Ectodermal cell (in vitro differentiated cells): ENCODE measurements at regions not wholly inside any gene's neighbourhood (a gene's known extent, or its start where the extent isn't known, plus 50 kb on each side); places are given as distances from the start of the nearest gene placed in this dataset.
"Not testable (repeated sequence)": the region's sequence is repeated elsewhere in the genome, so short reads cannot be mapped to it uniquely, and the experiment has no call there.

Experiments used
- H3K27ac ChIP-seq: 2 replicates; pipeline ENCODE4 v1.7.0; 2013; ENCODE audit warnings: mild to moderate bottlenecking, low read depth, low read length; ENCODE audit not compliant: insufficient read depth, poor library complexity, severe bottlenecking
- H3K27me3 ChIP-seq: 2 replicates; pipeline ENCODE4 v1.7.0; 2013; ENCODE audit warnings: mild to moderate bottlenecking, low read length; ENCODE audit not compliant: insufficient read depth, control insufficient read depth, poor library complexity, severe bottlenecking
- H3K36me3 ChIP-seq: one replicate; pipeline ENCODE4 v1.7.0; 2013; ENCODE audit warnings: low read length; ENCODE audit not compliant: control insufficient read depth, insufficient read depth
- H3K4me1 ChIP-seq: one replicate; pipeline ENCODE4 v1.7.0; 2013; ENCODE audit warnings: low read length; ENCODE audit not compliant: control insufficient read depth, insufficient read depth
- H3K4me3 ChIP-seq: 2 replicates; pipeline ENCODE4 v1.7.0; 2013; ENCODE audit warnings: low read depth, low read length, control low read depth; ENCODE audit not compliant: insufficient read depth
- H3K9me3 ChIP-seq: 2 replicates; pipeline ENCODE4 v1.7.0; 2013; ENCODE audit warnings: mild to moderate bottlenecking, low read length, moderate library complexity; ENCODE audit not compliant: control insufficient read depth
- WGBS, 2 experiments: methylation state at CpG; one replicate each; pipeline ENCODE4 v1.1.7; 2013; ENCODE audit warnings: missing lambda C conversion rate in 2 of 2; 5-methylcytosine and 5-hydroxymethylcytosine counted together

DNA sequence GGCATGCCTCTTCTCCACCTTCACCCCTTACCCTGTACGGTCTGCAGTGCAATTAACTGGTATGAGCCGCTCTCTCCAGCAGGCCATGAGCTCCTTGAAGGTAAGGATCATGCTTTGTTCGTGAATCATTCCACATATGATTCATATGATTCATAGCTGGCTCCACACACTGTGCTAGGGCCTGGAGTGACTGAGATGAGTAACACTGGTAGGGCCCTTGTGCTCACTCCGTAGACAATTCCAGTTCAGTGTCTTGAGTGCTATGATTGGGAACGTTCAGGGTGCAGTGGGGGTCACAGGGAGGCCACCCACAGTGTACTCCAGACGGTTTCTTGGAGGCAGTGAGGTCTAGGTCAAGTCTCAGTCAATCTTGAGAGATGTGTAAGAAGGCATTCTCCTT lies 239.8 kb downstream of the LMX1A start:
- Histone ChIP-seq H3K27me3 (peaks cover 50% of the 10 kb centered on the region), H3K4me3 (no peak overlapping the region), H3K9me3 (no peaks in the 10 kb centered on the region), H3K27ac (no peak overlapping the region), H3K36me3 (no peaks in the 10 kb centered on the region), H3K4me1 (peaks cover 13% of the 10 kb centered on the region)
- 89 to 93% methylated on average over 6 of the region's 6 CpGs for WGBS, 2 experiments

DNA sequence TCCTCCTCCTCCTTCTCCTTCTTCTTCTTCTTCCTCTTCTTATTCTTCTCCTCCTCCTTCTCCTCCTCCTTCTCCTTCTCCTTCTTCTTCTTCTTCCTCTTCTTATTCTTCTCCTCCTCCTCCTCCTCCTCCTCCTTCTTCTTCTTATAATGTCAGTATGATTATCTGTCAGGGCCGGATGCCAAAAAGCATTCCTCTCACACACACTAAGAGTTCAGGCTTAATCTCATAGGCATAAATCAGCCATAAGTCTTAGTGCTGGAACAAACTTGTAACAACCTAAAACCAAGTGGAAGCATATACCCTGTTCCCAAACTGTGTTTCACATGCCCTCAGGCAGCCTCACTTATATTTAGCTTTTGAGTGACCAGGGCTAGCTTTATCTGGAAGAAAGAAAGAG lies 240.3 kb downstream of the LMX1A start:
- H3K4me3 ChIP-seq, result no peak overlapping the region
- no peaks in the 10 kb centered on the region for H3K36me3 ChIP-seq
- H3K27me3 ChIP-seq, result peaks cover 50% of the 10 kb centered on the region
- peaks cover 13% of the 10 kb centered on the region for H3K4me1 ChIP-seq
- H3K9me3 ChIP-seq, result no peaks in the 10 kb centered on the region
- WGBS, 2 experiments, result 81 to 94% methylated on average over 1 of the region's 1 CpG
- no peak overlapping the region for H3K27ac ChIP-seq

DNA sequence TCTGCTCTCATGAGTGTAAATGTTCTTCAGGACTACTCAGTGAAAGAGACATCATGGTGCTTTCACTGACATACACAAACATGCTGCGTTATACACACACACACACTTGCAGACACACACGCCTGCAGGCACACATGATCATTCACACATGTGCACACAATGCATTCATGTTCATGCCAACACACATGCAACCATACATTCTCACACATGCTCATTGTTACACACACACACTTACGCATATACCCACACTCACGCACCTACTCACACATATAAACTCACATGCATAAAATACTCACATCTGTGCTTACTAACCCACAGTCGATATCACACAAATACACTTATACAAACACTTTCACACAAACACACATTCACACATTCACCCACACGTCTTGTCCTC lies 241.6 kb downstream of the LMX1A start:
- H3K36me3 ChIP-seq, result no peaks in the 10 kb centered on the region
- H3K27me3 ChIP-seq, result peaks cover 50% of the 10 kb centered on the region
- peaks cover 6% of the 10 kb centered on the region for H3K4me1 ChIP-seq
- 83 to 89% methylated on average over 6 of the region's 6 CpGs for WGBS, 2 experiments
- H3K4me3 ChIP-seq, result no peak overlapping the region
- no peak overlapping the region for H3K27ac ChIP-seq
- H3K9me3 ChIP-seq, result no peaks in the 10 kb centered on the region

DNA sequence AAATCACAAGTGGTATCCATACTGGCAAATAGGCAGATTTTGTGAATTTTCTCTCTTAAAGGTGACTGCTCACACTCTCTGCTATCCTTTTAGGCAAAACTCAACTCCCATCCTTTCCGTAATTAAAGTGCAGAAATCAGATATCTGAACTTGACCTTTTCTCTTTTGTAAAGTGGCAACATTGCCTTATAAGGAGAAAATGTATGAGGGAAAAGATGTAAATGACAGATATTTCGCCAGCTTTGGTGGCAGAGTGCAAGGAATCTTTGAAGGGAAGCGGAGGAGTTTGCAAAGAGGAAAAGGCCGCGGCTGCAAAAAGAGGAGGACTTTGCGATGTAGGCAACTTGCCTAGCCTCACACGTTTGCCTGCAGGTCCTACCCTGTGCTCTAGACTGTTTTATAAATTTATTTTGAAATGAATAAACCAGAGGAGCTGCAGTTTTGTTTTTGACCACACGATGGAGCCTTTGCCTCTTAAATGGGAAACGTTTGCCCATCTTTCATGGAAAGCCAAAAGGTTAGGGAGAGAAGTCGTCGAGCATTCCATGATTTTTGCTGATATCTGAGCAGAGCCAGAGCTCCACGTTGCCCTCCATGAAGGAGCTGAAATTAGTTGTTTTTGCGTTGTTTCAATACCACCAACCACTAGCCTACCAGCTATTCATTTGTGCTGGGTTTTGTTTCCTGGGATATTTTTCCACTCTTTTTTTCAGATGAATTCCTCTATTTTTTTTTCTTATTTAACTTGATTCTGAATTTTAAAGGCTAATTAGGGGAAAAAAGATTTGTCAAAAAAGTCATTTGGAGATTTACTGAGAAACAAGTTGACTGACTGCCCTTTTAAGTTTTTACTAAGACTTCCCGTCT lies 242.3 kb downstream of the LMX1A start:
- peaks cover 6% of the 10 kb centered on the region for H3K4me1 ChIP-seq
- no peaks in the 10 kb centered on the region for H3K9me3 ChIP-seq
- no peak overlapping the region for H3K4me3 ChIP-seq
- no peaks in the 10 kb centered on the region for H3K36me3 ChIP-seq
- WGBS, 2 experiments, result 32 to 35% methylated on average over 14 of the region's 14 CpGs
- H3K27me3 ChIP-seq, result peaks cover 46% of the 10 kb centered on the region
- no peak overlapping the region for H3K27ac ChIP-seq

DNA sequence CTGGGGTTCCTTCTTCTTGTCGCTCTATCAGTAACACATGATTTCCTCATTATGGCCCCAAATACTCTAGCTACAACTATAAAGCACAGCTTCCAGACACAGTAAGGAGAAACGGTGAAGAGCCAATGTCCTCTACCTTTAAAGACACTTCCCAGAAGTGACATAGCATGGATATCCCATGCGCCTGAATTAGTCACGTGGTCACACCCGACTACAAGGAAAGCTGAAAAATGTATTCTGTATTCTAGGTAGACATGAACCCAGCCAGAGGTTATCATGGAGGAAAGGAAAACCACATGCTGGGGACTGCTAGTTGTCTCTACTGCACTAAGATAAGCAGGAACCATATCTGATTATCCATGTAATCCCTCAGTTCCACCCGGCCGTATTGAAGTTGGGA lies 244.3 kb downstream of the LMX1A start:
- no peak overlapping the region for H3K4me3 ChIP-seq
- WGBS, 2 experiments, result 95 to 96% methylated on average over 7 of the region's 7 CpGs
- no peaks in the 10 kb centered on the region for H3K9me3 ChIP-seq
- no peaks in the 10 kb centered on the region for H3K36me3 ChIP-seq
- H3K4me1 ChIP-seq, result no peaks in the 10 kb centered on the region
- peaks cover 26% of the 10 kb centered on the region for H3K27me3 ChIP-seq
- H3K27ac ChIP-seq, result no peak overlapping the region

DNA sequence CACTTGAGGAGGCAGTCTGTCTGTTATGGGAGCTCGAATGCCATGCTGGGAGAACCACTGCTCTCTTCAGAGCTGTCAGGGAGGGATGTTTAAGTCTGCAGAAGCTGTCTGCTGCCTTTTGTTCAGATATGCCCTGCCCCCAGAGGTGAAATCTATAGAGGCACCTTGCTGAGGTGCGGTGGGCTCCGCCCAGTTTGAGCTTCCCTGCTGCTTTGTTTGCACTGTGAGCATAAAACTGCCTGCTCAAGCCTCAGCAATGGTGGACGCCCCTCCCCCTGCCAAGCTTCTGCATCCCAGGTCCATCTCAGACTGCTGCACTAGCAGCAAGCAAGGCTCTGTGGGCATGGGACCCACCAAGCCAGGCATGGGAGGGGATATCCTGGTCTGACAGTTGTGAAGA lies 247.5 kb downstream of the LMX1A start:
- no peaks in the 10 kb centered on the region for H3K4me1 ChIP-seq
- no peaks in the 10 kb centered on the region for H3K36me3 ChIP-seq
- no peak overlapping the region for H3K4me3 ChIP-seq
- H3K9me3 ChIP-seq, result no peaks in the 10 kb centered on the region
- no peak overlapping the region for H3K27ac ChIP-seq
- WGBS, 2 experiments, result 57 to 67% methylated on average over 4 of the region's 4 CpGs
- no peaks in the 10 kb centered on the region for H3K27me3 ChIP-seq

DNA sequence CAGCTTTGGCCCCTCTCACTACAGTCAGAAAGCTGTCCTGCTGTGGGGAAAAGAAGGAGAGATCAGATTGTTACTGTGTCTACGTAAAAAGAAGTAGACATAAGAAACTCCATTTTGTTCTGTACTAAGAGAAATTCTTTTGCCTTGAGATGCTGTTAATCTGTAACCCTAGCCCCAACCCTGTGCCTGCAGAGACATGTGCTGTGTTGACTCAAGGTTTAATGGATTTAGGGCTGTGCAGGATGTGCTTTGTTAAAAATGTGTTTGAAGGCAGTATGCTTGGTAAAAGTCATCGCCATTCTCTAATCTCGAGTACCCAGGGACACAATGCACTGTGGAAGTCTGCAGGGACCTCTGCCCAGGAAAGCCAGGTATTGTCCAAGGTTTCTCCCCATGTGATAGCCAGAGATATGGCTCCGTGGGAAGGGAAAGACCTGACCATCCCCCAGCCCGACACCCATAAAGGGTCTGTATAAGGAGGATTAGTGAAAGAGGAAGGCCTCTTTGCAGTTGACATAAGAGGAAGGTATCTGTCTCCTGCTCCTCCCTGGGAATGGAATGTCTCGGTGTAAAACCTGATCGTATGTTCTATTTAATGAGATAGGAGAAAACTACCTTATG lies 263.9 kb downstream of the LMX1A start:
- H3K9me3 ChIP-seq, H3K36me3 ChIP-seq, H3K27ac ChIP-seq, H3K4me3 ChIP-seq, H3K4me1 ChIP-seq, H3K27me3 ChIP-seq: not testable (repeated sequence)
- WGBS, 2 experiments, result 92 to 93% methylated on average over 6 to 7 of the region's 7 CpGs

DNA sequence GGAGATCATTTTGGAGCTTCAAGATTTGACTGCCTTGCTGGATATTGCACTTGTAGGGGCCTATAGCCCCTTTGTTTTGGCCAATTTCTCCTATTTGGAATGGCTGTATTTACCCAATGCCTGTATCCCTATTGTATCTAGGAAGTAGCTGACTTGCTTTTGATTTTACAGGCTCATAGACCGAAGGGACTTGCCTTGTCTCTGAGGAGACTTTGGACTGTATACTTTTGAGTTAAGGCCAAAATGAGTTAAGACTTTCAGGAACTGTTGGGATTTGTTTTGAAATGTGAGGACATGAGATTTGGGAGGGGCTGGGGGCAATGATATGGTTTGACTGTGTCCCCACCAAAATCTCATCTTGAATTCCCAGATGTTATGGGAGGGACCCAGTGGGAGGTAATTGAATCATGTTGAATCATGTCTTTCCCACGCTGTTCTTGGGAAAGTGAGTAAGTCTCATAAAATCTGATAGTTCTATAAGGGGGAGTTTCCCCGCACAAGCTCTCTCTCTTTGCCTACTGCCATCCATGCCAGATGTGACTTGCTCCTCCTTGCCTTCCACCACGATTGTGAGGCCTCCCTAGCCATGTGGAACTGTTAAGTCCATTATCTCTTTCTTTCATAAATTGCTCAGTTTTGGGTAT lies 276.1 kb downstream of the LMX1A start:
- Histone ChIP-seq H3K4me1 (no peaks in the 10 kb centered on the region), H3K27me3 (no peaks in the 10 kb centered on the region)
- whole genome bisulfite sequencing, 2 experiments, result 78 to 80% methylated on average over 4 of the region's 4 CpGs

DNA sequence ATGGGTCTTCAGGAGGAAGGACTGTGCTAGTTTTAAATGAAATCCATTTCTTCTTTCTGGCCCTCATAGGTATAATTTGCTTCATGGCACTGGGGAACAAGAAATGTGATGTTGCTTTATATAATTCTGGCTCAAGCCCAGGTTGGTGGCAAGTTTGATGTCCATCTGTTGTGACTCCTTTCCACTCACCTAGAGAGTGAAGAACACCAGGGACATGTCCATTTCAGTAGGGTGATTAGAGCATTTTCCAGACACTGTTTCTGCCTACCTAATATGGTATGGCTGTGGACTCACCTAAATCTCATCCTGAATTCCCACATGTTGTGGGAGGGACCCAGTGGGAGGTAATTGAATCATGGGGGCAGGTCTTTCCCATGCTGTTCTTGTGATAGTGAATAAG lies 278.1 kb downstream of the LMX1A start:
- Histone ChIP-seq H3K9me3 (no peaks in the 10 kb centered on the region), H3K27me3 (no peaks in the 10 kb centered on the region), H3K27ac (no peak overlapping the region), H3K4me3 (no peak overlapping the region), H3K36me3 (no peaks in the 10 kb centered on the region), H3K4me1 (no peaks in the 10 kb centered on the region)

More for the DNA sequence above, 276.1 kb downstream of the LMX1A start:
- Histone ChIP-seq H3K4me3 (no peak overlapping the region), H3K36me3 (no peaks in the 10 kb centered on the region), H3K9me3 (no peaks in the 10 kb centered on the region), H3K27ac (no peak overlapping the region)

DNA sequence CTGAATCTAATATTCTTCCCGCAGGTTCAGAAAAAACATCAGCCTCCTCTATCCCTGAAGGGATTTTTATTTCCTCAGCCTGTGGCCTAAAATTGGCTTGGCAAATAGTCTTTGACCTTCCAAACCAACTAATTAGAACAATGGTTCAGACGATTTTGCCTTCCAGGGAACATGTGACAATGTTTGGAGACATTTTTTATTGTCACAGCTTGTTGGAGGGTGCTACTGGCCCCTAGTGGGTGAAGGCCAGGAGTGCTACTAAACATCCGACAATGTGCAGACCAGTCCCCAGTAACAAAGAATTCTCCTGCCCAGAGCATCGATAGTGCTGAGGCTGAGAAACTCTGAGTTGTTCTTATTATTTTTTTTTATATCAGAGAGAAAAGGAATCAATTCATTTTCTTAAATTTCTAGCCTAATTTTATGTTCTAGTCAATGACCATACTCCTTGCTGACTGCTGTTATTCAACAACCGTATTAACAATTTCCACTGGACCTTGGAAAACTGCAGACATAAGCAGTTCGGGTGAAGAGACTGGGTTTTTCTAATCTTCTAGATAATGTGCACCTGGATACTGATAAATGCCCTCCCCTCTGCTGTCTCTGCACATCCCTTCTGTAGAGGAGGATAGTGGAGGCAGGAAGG lies 280.7 kb downstream of the LMX1A start:
- no peak overlapping the region for H3K27ac ChIP-seq
- no peak overlapping the region for H3K4me3 ChIP-seq
- no peaks in the 10 kb centered on the region for H3K9me3 ChIP-seq
- WGBS, 2 experiments, result 71 to 75% methylated on average over 5 to 6 of the region's 6 CpGs
- no peaks in the 10 kb centered on the region for H3K27me3 ChIP-seq
- no peaks in the 10 kb centered on the region for H3K36me3 ChIP-seq
- H3K4me1 ChIP-seq, result no peaks in the 10 kb centered on the region
